GM12872 (cell line): ENCODE measurements at regions not wholly inside any gene's neighbourhood (a gene's known extent, or its start where the extent isn't known, plus 50 kb on each side); places are given as distances from the start of the nearest gene placed in this dataset.

Source experiments
- CTCF ChIP-seq: IDR thresholded peaks from 3 replicates; pipeline ENCODE4 v1.5.1; 2011; ENCODE audit warnings: low read depth, mild to moderate bottlenecking, low read length, moderate library complexity; ENCODE audit not compliant: insufficient read depth

- TF ChIP-seq CTCF = no peak
Measured at GRCh38 chr1:234884701-234885100, 243.9 kb downstream of the TOMM20 start.

DNA sequence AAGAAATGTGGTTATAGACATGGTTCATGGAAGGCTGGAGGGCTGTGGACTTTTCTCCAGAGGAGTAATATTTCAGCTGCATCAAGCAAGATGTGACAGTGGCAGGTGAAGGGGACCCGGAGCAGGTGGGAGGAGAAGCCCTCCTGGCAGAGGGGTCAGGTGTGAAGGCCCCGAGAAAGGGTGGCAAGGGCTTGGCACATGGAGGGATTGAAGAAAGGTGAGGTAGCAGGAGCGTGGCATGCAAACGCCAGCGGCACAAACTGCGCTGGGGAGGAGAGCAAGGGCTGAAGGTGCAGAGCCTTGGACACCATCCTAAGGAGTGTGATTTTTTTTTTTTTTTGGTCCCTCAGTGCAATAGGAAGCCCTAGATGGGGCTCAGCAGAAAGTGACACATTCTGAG, 244.6 kb downstream of the TOMM20 start:
- TF ChIP-seq CTCF = no peak

DNA sequence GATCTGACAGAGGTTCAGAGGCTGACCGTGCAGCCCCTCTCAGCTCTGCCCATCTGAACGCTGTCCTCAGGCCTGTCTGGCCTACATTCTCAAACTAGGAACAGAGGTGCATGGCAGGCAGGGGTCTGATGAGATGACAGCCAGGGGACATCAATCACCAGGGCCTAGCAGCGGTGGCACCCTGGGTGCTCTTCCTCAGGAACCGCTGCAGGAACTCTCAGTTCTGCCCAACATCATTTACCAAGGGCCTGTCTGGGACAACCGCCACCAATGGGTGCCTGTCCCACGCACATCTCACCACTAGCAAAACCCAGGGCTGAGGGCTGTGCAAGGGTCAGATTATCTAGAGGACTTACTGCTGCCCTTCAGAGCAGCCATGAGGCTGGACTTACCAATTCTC, 245.7 kb downstream of the TOMM20 start:
- TF ChIP-seq CTCF = no peak

DNA sequence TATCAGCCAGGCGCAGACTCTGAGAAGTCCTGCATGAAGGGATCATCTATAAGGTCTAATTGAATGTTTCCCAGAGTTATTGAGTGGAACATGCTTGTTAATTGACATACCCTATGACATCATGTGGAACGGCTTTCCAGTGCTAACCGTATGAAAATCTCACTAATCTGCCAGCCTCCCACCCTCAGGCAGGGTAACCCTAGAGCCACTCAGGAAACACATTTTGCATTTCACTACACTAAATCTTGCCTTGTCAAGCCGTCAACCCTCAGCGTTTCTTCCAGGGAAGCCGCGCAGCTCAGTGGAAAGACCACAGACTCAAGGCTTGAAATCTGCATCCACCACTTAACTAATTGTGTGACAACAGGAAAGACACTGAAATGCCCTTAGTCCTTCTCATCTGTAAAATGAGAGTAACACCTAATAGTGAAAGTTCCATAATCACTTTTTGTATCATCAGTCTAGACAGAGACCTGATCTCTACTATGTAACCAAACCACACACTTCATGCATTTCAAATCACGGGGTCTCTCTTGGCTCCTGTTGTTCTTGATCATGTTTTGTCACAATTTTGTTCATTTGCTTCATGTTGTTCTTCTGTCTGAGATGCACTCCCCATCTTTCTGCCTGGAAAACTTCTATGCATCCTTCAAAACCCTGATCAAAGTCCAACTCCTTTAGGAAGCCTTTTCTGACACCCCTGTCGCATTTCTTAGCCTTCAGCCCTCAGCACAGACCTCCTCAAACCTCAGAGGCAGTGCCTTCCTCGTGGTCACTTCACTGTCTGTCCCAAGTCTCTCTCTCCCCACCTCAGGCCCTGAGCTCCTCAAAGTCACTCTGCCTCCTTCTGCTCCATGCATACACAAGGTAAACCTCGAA, 246.5 kb downstream of the TOMM20 start:
- TF ChIP-seq CTCF = no peak

- TF ChIP-seq CTCF = no peak
Measured at GRCh38 chr1:234879147-234880080, 249.2 kb downstream of the TOMM20 start.

DNA sequence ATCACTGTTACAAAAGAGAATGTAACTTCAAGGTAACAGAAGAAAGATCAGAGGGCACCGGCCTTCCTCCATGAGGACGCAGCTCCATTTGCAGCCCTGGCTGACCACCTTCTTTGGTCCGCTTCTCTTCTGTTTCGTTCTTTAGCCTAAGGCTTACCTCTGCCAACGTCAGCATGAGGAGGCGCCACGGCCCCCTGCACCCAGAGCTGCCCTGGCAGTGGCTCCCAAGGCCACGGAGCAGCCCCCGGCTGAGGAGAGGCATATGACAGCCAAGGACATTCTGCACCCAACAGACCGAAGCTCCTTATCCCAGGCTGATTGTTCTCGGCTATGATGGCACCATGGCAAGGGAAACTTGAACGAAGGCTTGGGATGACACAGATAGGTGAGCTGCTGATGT, 250.3 kb downstream of the TOMM20 start:
- TF ChIP-seq CTCF = no peak

- TF ChIP-seq CTCF = no peak
Measured at GRCh38 chr1:234877761-234878160, 250.9 kb downstream of the TOMM20 start.
